Heart left ventricle (tissue), 16 donors: ENCODE measurements at regions not wholly inside any gene's neighbourhood (a gene's known extent, or its start where the extent isn't known, plus 50 kb on each side); places are given as distances from the start of the nearest gene placed in this dataset.

Experiments
- ATAC-seq, 4 donors: fragments of 200-7000 bp; cut with Tn5 transposase; one replicate each; pipeline ENCODE4 v1.9.1; 2020 to 2022; ENCODE audit warnings: moderate library complexity in 4 of 4, mild to moderate bottlenecking in 3 of 4, moderate number of reproducible peaks in 1 of 4
- DNase-seq, 5 donors: peaks; one replicate each; pipeline ENCODE4 v3.0.0-alpha.2; 2020
- H3K27ac ChIP-seq, 12 donors: fragments of 200-600 bp; sonication (generic) in 4 of 12; one replicate each; pipeline versions ENCODE4 v1.5.0 to v1.8.0; 2016 to 2022; ENCODE audit warnings: mild to moderate bottlenecking in 2 of 12
- H3K27me3 ChIP-seq, 9 donors: fragments of 200-600 bp; sonication (generic) in 2 of 9; one replicate each; pipeline versions ENCODE4 v1.5.1 to v1.8.0; 2016 to 2022; ENCODE audit warnings: mild to moderate bottlenecking in 3 of 9
- H3K36me3 ChIP-seq, 9 donors: fragments of 200-600 bp; sonication (generic) in 2 of 9; one replicate each; pipeline versions ENCODE4 v1.5.0 to v1.8.0; 2018 to 2022; ENCODE audit warnings: mild to moderate bottlenecking in 2 of 9
- H3K4me1 ChIP-seq, 12 donors: fragments of 200-600 bp; sonication (generic) in 4 of 12; one replicate each; pipeline versions ENCODE4 v1.5.0 to v1.8.0; 2016 to 2022; ENCODE audit warnings: mild to moderate bottlenecking in 3 of 12
- H3K4me3 ChIP-seq, 12 donors: fragments of 200-600 bp; sonication (generic) in 4 of 12; one replicate each; pipeline versions ENCODE4 v1.5.0 to v1.8.0; 2017 to 2022; ENCODE audit warnings: mild to moderate bottlenecking in 9 of 12, moderate library complexity in 4 of 12
- H3K9me3 ChIP-seq, 12 donors: fragments of 200-600 bp; sonication (generic) in 4 of 12; one replicate each; pipeline versions ENCODE4 v1.5.0 to v1.8.0; 2016 to 2022; ENCODE audit warnings: mild to moderate bottlenecking in 1 of 12
- CTCF ChIP-seq, 12 donors: fragments of 200-600 bp; sonication (generic) in 4 of 12; IDR thresholded peaks; one replicate each; pipeline versions ENCODE4 v1.5.0 to v1.8.0; 2018 to 2022; ENCODE audit warnings: antibody characterized with exemption in 12 of 12, mild to moderate bottlenecking in 5 of 12
- POLR2A ChIP-seq, 2 donors: fragments of 450-650 bp; IDR thresholded peaks; one replicate each; pipeline ENCODE4 v1.6.1; 2017; ENCODE audit warnings: antibody characterized with exemption in 2 of 2, mild to moderate bottlenecking in 2 of 2, moderate library complexity in 2 of 2
- WGBS, 4 donors: extraction: QIAGEN DNeasy Blood & Tissue Kit in 2 of 4; methylation state at CpG; one replicate each; pipeline versions ENCODE4 v1.1.5 to v1.1.7; 2013 to 2018; 5-methylcytosine and 5-hydroxymethylcytosine counted together
- intact Hi-C, 10 donors: fragments of 100-400 bp; cut with DNase I; formaldehyde crosslinking; loops; one replicate each; pipeline versions ENCODE4 v1.11.1 to v1.14.2; 2022
- donor health status: ischemic (EF 13 %, LVEDD 7.1; RV severe dilation, severe dysfunction).
- donor health status: healthy with polysubstance abuse.
- donor health status: DM: no; HTN: yes; CAD: no.
- donor health status: DM: no; HTN: no; CAD: no.
- donor health status: ischemic (EF 25% LVEDD 6.9; RV normal size, moderate dysfunction).
- donor health status: ischemic (EF 25% LVEDD 5.7; RV mildly dilated, moderate dysfunction).
- donor health status: healthy.
- donor health status: DM: yes; HTN: yes; CAD: no.
- donor health status: ischemic (EF 35%, LVEDD 5.7; RV mildly dilated, moderate dysfunction).
- donor health status: nonischemic (EF 11% LVEDD 7.7; RV severe dilation, severe dysfunction).
- donor health status: DM: yes; HTN: yes; CAD: no.
- donor health status: PGD.
- donor health status: ischemic (EF 29% LVEDD 5.4; RV normal size, mild dysfunction).
- donor health status: nonischemic (EF 23%, LVEDD 6.1; RV moderate dilation, normal function).

- WGBS, 4 donors = 88 to 100% (median 94%) methylated on average over 2 of the region's 2 CpGs
- H3K36me3 ChIP-seq = no peaks in the 10 kb centered on the region
- no peaks in the 10 kb centered on the region for H3K9me3 ChIP-seq
- intact Hi-C loops = no loop called here
- no peak for DNase-seq
- no peak for TF ChIP-seq CTCF (IDR thresholded peaks at IDR 0.05)
- no peak for TF ChIP-seq POLR2A (IDR thresholded peaks at IDR 0.05)
- H3K27ac ChIP-seq = no peak overlapping the region
- H3K4me3 ChIP-seq = no peak overlapping the region
- no peaks in the 10 kb centered on the region for H3K27me3 ChIP-seq
- H3K4me1 ChIP-seq = no peaks in the 10 kb centered on the region
- ATAC-seq = no peak
These were observed 130.3 kb downstream of the DAD1 start for GRCh38 chr14:22458737-22459136.

GRCh38 chr14:22456998-22457594 is 131.9 kb downstream of the DAD1 start:
- peaks cover 0 to 7% (median 0%) of the 10 kb centered on the region in 9 donors for H3K27me3 ChIP-seq
- H3K4me3 ChIP-seq = no peak overlapping the region
- ATAC-seq = no peak
- DNase-seq = no peak
- no peaks in the 10 kb centered on the region for H3K4me1 ChIP-seq
- H3K36me3 ChIP-seq = no peaks in the 10 kb centered on the region
- intact Hi-C loops = no loop called here
- 56 to 83% (median 69%) methylated on average over 2 of the region's 2 CpGs for WGBS, 4 donors
- TF ChIP-seq POLR2A (IDR thresholded peaks at IDR 0.05) = no peak
- TF ChIP-seq CTCF (IDR thresholded peaks at IDR 0.05) = no peak
- no peaks in the 10 kb centered on the region for H3K9me3 ChIP-seq
- H3K27ac ChIP-seq = no peak overlapping the region

- TF ChIP-seq POLR2A (IDR thresholded peaks at IDR 0.05) (no peak), CTCF (IDR thresholded peaks at IDR 0.05) (no peak)
- Histone ChIP-seq H3K9me3 (no peaks in the 10 kb centered on the region), H3K27me3 (peaks cover 0 to 7% (median 0%) of the 10 kb centered on the region in 9 donors), H3K27ac (no peak overlapping the region), H3K36me3 (no peaks in the 10 kb centered on the region), H3K4me1 (no peaks in the 10 kb centered on the region), H3K4me3 (no peak overlapping the region)
- intact Hi-C loops = no loop called here
- no peak for ATAC-seq
- DNase-seq = no peak
- 68 to 94% (median 92%) methylated on average over 3 of the region's 3 CpGs for WGBS, 4 donors
These were observed 132.6 kb downstream of the DAD1 start for GRCh38 chr14:22456421-22456820.

- ATAC-seq (no peak), DNase-seq (no peak)
- intact Hi-C loops = no loop called here
- WGBS, 4 donors = 91 to 92% (median 91%) methylated on average over 4 of the region's 4 CpGs
- TF ChIP-seq POLR2A (IDR thresholded peaks at IDR 0.05) (no peak), CTCF (IDR thresholded peaks at IDR 0.05) (no peak)
- Histone ChIP-seq H3K27ac (no peak overlapping the region), H3K9me3 (no peaks in the 10 kb centered on the region), H3K36me3 (no peaks in the 10 kb centered on the region), H3K4me3 (no peak overlapping the region), H3K4me1 (peaks cover 0 to 16% (median 0%) of the 10 kb centered on the region in 12 donors), H3K27me3 (peaks cover 0 to 7% (median 0%) of the 10 kb centered on the region in 9 donors)
These were observed 136.7 kb downstream of the DAD1 start for GRCh38 chr14:22452330-22452729.
